ENCODE measurements at regions not wholly inside any gene's neighbourhood (a gene's known extent, or its start where the extent isn't known, plus 50 kb on each side); places are given as distances from the start of the nearest gene placed in this dataset.

- WGBS, 2 donors: 74% methylated on average over 8 of the region's 8 CpGs
- Histone ChIP-seq H3K4me1 (no peaks in the 10 kb centered on the region), H3K4me3 (no peak overlapping the region), H3K9me3 (no peaks in the 10 kb centered on the region), H3K27ac (no peak overlapping the region), H3K36me3 (replicated peaks in 1 of 2; ENCODE audit: insufficient read depth in 1 of 2, low read depth in 2 of 2) (no peaks in the 10 kb centered on the region), H3K27me3 (no peaks in the 10 kb centered on the region)
- no peak for ATAC-seq
- DNase-seq: no peak
- intact Hi-C loops (cut with DNase I): loop anchor here (5.0 to 10.0 kb wide), 5 partner anchors 225 to 583 kb away; no protein-coding TSS in a partner anchor
- TF ChIP-seq POLR2A (IDR thresholded peaks at IDR 0.05) (no peak), CTCF (IDR thresholded peaks at IDR 0.05) (no peak)
Measured at GRCh38 chr11:19552161-19552560, 160.5 kb upstream of the NAV2 start.

GRCh38 chr11:19551457-19551856 lies 161.2 kb upstream of the NAV2 start:
- WGBS, 2 donors: 67 to 75% methylated on average over 4 of the region's 4 CpGs
- DNase-seq (no peak), ATAC-seq (no peak)
- Histone ChIP-seq H3K4me1 (no peaks in the 10 kb centered on the region), H3K9me3 (no peaks in the 10 kb centered on the region), H3K27me3 (no peaks in the 10 kb centered on the region), H3K4me3 (no peak overlapping the region), H3K27ac (no peak overlapping the region), H3K36me3 (replicated peaks in 1 of 2; ENCODE audit: insufficient read depth in 1 of 2, low read depth in 2 of 2) (no peaks in the 10 kb centered on the region)
- intact Hi-C loops (cut with DNase I): loop anchor here (5.0 to 10.0 kb wide), 5 partner anchors 224 to 583 kb away; no protein-coding TSS in a partner anchor
- TF ChIP-seq CTCF (IDR thresholded peaks at IDR 0.05): no peak
- no peak for TF ChIP-seq POLR2A (IDR thresholded peaks at IDR 0.05)

GRCh38 chr11:19547044-19547443 lies 165.6 kb upstream of the NAV2 start:
- intact Hi-C loops (cut with DNase I): no loop called here
- no peaks in the 10 kb centered on the region for H3K27me3 ChIP-seq
- no peak for TF ChIP-seq CTCF (IDR thresholded peaks at IDR 0.05)
- no peaks in the 10 kb centered on the region for H3K9me3 ChIP-seq
- no peak overlapping the region for H3K4me3 ChIP-seq
- no peaks in the 10 kb centered on the region for H3K4me1 ChIP-seq
- DNase-seq: no peak
- ATAC-seq: no peak
- no peaks in the 10 kb centered on the region for H3K36me3 ChIP-seq (replicated peaks in 1 of 2; ENCODE audit: insufficient read depth in 1 of 2, low read depth in 2 of 2)
- 78 to 81% methylated on average over 3 of the region's 3 CpGs for WGBS, 2 donors
- no peak overlapping the region for H3K27ac ChIP-seq

GRCh38 chr11:19546325-19546724 lies 166.3 kb upstream of the NAV2 start:
- no peaks in the 10 kb centered on the region for H3K4me1 ChIP-seq
- H3K27ac ChIP-seq: no peak overlapping the region
- WGBS, 2 donors: 90 to 93% methylated on average over 5 of the region's 5 CpGs
- H3K27me3 ChIP-seq: no peaks in the 10 kb centered on the region
- DNase-seq: no peak
- H3K4me3 ChIP-seq: no peak overlapping the region
- no peaks in the 10 kb centered on the region for H3K36me3 ChIP-seq (replicated peaks in 1 of 2; ENCODE audit: insufficient read depth in 1 of 2, low read depth in 2 of 2)
- TF ChIP-seq CTCF (IDR thresholded peaks at IDR 0.05) (no peak), POLR2A (IDR thresholded peaks at IDR 0.05) (no peak)
- intact Hi-C loops (cut with DNase I): no loop called here
- H3K9me3 ChIP-seq: no peaks in the 10 kb centered on the region
- no peak for ATAC-seq

- no peak overlapping the region for H3K4me3 ChIP-seq
- 81 to 89% methylated on average over 3 of the region's 3 CpGs for WGBS, 2 donors
- ATAC-seq (no peak), DNase-seq (no peak)
- H3K4me1 ChIP-seq: no peaks in the 10 kb centered on the region
- H3K27me3 ChIP-seq: no peaks in the 10 kb centered on the region
- no peaks in the 10 kb centered on the region for H3K9me3 ChIP-seq
- no peaks in the 10 kb centered on the region for H3K36me3 ChIP-seq (replicated peaks in 1 of 2; ENCODE audit: insufficient read depth in 1 of 2, low read depth in 2 of 2)
- H3K27ac ChIP-seq: no peak overlapping the region
- TF ChIP-seq POLR2A (IDR thresholded peaks at IDR 0.05): no peak
- no peak for TF ChIP-seq CTCF (IDR thresholded peaks at IDR 0.05)
- intact Hi-C loops (cut with DNase I): no loop called here
Measured at GRCh38 chr11:19541521-19542049, 171.1 kb upstream of the NAV2 start.
